ENCODE measurements at regions not wholly inside any gene's neighbourhood (a gene's known extent, or its start where the extent isn't known, plus 50 kb on each side); places are given as distances from the start of the nearest gene placed in this dataset.

DNA sequence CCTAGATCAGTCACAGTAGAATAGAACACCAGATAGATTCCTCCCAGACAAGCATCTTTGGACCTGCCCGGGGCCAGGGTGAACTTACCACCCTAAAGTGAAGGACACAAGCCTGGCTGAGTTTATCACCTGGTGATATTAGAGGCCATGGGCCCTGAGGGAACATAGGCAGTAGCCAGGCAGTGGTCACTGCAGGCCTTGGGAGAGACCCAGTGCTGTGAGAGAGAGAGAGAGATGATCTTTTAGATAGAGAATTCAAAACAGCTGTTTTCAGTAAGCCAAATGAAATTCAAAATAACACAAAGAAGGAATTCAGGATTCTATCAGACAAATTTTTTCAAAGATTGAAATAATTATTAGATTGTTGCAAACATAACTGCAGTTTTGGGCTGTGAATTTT is 1679.9 kb downstream of the EFNB2 start:
- H3K36me3 Mint-ChIP-seq (ENCODE audit: low read depth) = no peaks in the 10 kb centered on the region
- peaks cover 11% of the 10 kb centered on the region for H3K9me3 Mint-ChIP-seq (ENCODE audit: low read depth)
- no peaks in the 10 kb centered on the region for H3K4me1 Mint-ChIP-seq (ENCODE audit: low read depth)
- no peak for TF ChIP-seq CTCF (IDR thresholded peaks at IDR 0.05)
- no peak for DNase-seq (ENCODE audit: low spot score)
- H3K27ac Mint-ChIP-seq (ENCODE audit: unreplicated experiment) = no peak overlapping the region
- H3K4me3 Mint-ChIP-seq (ENCODE audit: unreplicated experiment) = no peak overlapping the region
- H3K27me3 Mint-ChIP-seq (ENCODE audit: low read depth) = no peaks in the 10 kb centered on the region

DNA sequence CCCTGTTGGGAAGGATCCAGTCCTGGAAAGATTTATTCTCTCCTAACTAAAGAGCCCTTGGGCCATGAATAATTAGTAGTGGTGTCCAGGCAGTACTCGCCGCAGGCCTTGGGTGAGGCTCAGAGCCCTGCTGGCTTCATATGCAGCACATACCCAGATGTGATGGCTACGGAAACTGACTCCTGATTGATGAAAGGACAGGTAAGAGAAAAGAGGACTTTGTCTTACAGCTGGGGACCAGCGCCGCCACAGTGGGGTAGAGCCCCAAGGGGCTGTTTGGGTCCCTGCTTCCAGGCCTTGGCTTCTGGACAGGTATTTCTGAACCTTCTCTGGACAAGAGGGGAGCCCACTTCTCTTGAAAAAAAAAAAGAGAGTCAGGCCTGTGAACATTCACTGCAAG is 1680.8 kb downstream of the EFNB2 start:
- H3K27ac Mint-ChIP-seq (ENCODE audit: unreplicated experiment) = no peak overlapping the region
- no peaks in the 10 kb centered on the region for H3K27me3 Mint-ChIP-seq (ENCODE audit: low read depth)
- no peak for TF ChIP-seq CTCF (IDR thresholded peaks at IDR 0.05)
- H3K9me3 Mint-ChIP-seq (ENCODE audit: low read depth) = peaks cover 7% of the 10 kb centered on the region
- H3K4me1 Mint-ChIP-seq (ENCODE audit: low read depth) = no peaks in the 10 kb centered on the region
- no peak for DNase-seq (ENCODE audit: low spot score)
- H3K36me3 Mint-ChIP-seq (ENCODE audit: low read depth) = no peaks in the 10 kb centered on the region
- H3K4me3 Mint-ChIP-seq (ENCODE audit: unreplicated experiment) = no peak overlapping the region

- no peak for DNase-seq (ENCODE audit: low spot score)
- Mint-ChIP-seq H3K36me3 (ENCODE audit: low read depth) (no peaks in the 10 kb centered on the region), H3K27ac (ENCODE audit: unreplicated experiment) (no peak overlapping the region), H3K4me1 (ENCODE audit: low read depth) (no peaks in the 10 kb centered on the region), H3K27me3 (ENCODE audit: low read depth) (no peaks in the 10 kb centered on the region), H3K9me3 (ENCODE audit: low read depth) (peaks cover 7% of the 10 kb centered on the region), H3K4me3 (ENCODE audit: unreplicated experiment) (no peak overlapping the region)
- TF ChIP-seq CTCF (IDR thresholded peaks at IDR 0.05) = no peak
These were observed 1681.5 kb downstream of the EFNB2 start for GRCh38 chr13:104854007-104854406.

DNA sequence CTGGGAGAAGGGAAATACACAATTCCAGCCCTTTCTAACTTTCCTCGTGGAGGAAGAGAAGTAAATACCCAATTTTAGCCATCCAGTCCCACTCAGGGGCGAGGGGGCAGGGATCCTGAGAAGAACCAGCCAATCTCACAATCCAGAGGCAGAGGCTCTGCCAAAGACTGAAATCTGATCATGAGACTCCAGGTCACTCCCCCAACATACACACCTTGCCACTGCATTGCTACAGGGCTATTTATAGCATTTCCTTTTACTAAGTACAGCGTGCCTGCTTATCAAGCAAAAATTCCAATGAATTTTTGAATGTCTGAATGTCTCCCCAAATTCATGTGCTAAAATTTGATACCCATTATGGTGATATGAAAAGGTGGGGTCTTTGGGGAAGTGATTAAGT is 1687.5 kb downstream of the EFNB2 start:
- Mint-ChIP-seq H3K27me3 (ENCODE audit: low read depth) (no peaks in the 10 kb centered on the region), H3K36me3 (ENCODE audit: low read depth) (no peaks in the 10 kb centered on the region), H3K27ac (ENCODE audit: unreplicated experiment) (no peak overlapping the region), H3K4me1 (ENCODE audit: low read depth) (peaks cover 10% of the 10 kb centered on the region), H3K9me3 (ENCODE audit: low read depth) (peaks cover 7% of the 10 kb centered on the region), H3K4me3 (ENCODE audit: unreplicated experiment) (no peak overlapping the region)
- DNase-seq (ENCODE audit: low spot score) = no peak
- no peak for TF ChIP-seq CTCF (IDR thresholded peaks at IDR 0.05)

DNA sequence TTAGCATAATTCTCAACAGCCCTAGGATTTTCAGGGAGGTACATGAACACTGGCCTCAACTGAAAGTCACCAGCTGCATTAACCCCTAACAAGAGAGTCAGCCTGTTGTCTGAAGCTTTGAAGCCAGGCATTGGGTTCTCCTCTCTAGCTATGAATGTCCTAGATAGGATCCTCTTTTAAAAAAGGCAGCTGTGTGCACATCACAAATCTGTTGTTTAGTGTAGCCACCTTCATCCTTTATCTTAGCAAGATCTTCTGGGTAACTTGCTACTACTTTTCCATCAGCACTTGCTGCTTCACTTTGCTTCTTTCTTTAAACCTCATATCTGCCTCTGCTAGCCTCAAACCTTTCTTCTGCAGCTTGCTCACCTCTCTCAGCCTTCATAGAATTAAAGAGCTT is 1692.1 kb downstream of the EFNB2 start:
- Mint-ChIP-seq H3K9me3 (ENCODE audit: low read depth) (no peaks in the 10 kb centered on the region), H3K27ac (ENCODE audit: unreplicated experiment) (no peak overlapping the region), H3K4me1 (ENCODE audit: low read depth) (peaks cover 10% of the 10 kb centered on the region), H3K36me3 (ENCODE audit: low read depth) (no peaks in the 10 kb centered on the region), H3K27me3 (ENCODE audit: low read depth) (no peaks in the 10 kb centered on the region), H3K4me3 (ENCODE audit: unreplicated experiment) (no peak overlapping the region)
- no peak for TF ChIP-seq CTCF (IDR thresholded peaks at IDR 0.05)
- DNase-seq (ENCODE audit: low spot score) = no peak

Measured in chondrocyte (in vitro differentiated cells).